ENCODE measurements at regions not wholly inside any gene's neighbourhood (a gene's known extent, or its start where the extent isn't known, plus 50 kb on each side); places are given as distances from the start of the nearest gene placed in this dataset.

DNA sequence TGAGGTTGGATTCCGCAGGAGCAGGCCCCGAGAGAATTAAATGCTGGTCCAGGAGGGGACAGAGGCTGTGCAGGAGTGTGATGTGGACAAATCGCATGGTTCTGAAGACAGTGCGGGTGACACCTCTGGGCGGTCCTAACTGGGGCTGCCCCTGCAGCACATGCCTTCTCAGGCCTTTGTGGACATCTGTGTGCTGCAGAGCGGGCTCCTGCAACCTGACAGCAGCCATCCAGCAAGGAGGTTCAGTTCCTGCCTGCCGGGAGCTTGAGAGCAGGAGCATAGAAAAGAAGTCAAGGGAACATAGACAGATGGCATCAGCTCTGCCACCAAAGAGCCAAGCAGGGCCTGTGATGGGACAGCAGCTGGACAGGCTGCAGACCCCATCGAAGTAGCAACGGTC lies 135.9 kb upstream of the PPP2R2D start:
- DNase-seq: no peak

DNA sequence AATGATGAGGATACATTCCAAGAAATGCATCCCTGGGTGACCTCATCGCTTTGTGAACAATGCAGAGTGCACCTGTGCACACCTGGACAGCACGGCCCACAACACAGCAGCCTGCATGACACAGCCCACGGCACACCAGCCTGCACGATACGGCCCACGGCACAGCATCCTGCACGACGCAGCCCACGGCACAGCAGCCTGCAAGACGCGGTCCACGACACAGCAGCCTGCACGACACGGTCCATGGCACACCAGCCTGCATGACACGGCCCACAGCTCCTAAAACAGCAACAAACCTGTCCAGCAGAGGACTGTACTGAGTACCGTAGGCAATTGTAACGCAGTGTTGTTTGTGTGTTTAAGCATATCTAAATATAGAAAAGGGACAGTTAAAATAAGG lies 134.7 kb upstream of the PPP2R2D start:
- DNase-seq: no peak

DNA sequence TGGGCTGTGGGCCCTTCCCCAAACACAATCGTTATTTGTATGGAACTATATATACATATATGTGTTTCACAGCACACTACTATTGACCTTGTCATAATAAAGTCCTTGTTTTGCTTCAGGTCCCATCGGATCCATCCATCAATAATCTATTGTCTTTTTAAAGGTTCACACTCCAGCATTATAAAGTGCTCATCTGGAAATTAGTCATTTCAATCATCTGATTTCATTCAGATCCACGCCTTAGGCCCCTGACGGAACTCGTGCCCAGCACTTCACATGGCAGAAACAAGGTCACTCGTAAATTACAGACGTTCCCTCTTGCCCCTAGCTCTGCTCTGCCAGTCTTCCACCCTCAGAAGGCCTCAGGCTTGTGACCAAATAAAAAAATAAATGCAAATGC lies 133.1 kb upstream of the PPP2R2D start:
- DNase-seq: no peak

GRCh38 chr10:131769571-131770410 lies 131.0 kb upstream of the PPP2R2D start:
- DNase-seq: no peak

DNA sequence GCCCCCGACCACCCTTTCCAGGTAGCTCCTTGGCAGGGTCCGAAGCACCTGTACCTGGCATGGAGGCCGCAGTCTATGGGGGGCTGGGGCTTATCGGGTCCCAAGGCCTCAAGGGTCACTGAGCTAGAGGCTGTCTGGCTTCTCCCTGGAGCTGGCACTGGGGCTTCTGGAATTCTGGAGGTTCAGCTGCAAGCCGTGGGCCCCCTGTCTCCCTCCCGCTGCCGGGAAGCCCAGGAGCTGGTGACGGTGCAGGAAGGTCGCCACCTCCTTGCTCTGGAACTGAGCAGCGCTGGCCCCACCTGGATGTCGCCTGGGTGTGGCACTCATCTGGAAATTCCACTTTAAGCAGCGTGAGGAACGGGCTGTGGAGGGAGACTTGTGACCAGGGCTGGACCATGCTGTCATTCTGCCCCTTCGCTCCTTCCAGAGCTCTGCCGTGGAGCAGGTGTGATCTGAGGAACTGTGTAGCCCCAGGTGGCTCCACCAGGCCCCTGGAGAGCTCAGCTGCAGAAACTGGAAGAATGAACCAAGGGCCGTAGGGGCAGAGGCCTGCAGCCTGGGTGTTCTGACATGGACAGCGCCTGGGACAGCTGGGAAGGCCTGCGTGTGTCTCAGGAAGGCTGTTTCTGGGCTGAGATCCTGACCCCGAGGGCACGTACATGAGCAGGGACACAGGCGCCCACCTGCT lies 129.7 kb upstream of the PPP2R2D start:
- no peak for DNase-seq

GRCh38 chr10:131771634-131772358 lies 129.0 kb upstream of the PPP2R2D start:
- no peak for DNase-seq

GRCh38 chr10:131772441-131772840 lies 128.4 kb upstream of the PPP2R2D start:
- DNase-seq: no peak

DNA sequence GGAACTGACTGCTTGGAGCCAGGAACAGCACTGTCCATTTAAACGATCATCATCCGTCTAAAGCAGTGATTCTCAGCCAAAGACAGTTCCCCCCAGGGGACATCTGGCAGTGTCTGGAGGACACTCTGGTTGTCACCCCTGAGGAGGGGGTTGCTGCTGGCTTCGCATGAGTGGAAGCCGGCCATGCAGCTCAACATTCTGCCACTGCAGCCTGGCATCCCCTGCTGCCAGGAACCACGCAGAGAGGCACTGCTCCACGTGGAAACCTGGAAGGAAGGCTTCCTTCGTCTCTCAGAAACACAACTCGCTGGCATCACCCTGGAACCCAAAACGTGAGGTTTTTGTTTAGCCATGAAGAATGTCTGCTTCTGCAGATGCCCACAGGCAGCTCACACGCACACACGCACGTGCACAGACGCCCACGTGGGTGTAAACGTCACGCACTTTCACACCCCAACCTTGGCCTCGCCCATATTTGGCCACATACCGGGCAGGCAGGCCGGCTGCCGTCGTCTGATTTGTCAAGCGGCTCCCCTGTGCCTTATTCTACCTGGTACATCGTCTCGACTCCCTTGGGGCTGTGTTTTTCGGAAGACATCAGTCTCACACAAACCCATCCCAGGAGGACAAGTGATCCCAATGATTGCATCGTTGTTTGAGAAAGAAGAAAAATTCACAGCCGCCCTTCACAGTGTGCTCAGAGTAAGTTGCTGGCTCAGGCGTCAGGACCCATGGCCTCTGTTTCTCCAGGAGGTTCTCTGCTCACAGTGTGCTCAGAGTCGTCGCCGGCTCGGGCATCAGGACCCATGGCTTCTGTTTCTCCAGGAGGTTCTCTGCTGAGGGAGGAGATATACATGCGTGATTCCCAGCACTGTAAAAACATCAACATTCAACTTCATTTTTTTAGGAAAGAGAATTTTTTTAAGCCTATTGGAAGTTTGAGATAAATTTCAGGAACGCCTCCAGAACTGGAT lies 127.2 kb upstream of the PPP2R2D start:
- no peak for DNase-seq

DNA sequence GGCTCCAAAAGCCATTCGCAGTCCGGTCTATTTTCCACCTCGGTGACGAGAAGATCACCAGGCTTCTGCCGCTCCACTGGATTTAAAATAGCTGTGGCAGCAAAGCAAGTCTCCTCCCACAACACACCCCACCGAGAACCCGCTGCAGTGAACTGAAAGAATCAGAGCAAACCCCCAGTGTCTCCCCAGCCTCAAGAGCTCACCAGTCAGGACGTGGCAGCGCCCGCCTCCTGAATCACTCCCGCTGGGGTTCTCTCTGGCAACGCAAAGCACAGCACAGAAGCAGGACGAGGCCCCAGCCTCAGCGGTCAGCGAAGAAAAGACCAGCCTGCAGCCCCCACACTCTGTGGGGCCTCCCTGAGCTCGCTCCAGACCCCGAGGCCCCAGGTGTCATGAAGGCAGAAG lies 126.1 kb upstream of the PPP2R2D start:
- no peak for DNase-seq

GRCh38 chr10:131775433-131775832 lies 125.4 kb upstream of the PPP2R2D start:
- no peak for DNase-seq

- DNase-seq: no peak
Observed at GRCh38 chr10:131775833-131776232, 125.0 kb upstream of the PPP2R2D start.

DNA sequence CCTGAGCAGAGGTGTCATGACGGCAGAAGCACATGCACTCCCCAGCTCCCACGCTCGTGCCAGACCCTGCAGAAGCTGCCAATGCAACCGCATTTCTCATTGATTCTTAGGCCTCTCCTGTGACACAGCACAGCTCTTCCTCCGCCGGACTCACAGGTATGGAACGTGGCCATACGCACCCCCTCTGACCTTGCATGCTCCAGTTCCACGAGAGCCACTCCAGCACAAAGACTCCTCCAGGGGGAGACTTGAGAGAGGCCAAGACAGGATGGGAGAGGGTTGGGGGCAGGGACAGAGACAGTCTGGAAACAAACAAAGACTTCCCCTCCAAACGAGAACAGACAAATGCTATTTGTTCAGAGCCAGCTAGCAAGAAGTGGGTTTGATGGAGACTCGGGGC lies 124.3 kb upstream of the PPP2R2D start:
- no peak for DNase-seq

GRCh38 chr10:131777162-131777561 lies 123.6 kb upstream of the PPP2R2D start:
- DNase-seq: no peak

GRCh38 chr10:131777921-131778320 lies 122.9 kb upstream of the PPP2R2D start:
- DNase-seq: no peak

GRCh38 chr10:131778385-131778784 lies 122.4 kb upstream of the PPP2R2D start:
- no peak for DNase-seq

- DNase-seq: no peak
Observed at GRCh38 chr10:131778842-131779241, 122.0 kb upstream of the PPP2R2D start.

- DNase-seq: no peak
Observed at GRCh38 chr10:131779661-131780394, 121.0 kb upstream of the PPP2R2D start.

- no peak for DNase-seq
Observed at GRCh38 chr10:131781076-131781475, 119.7 kb upstream of the PPP2R2D start.

GRCh38 chr10:131781791-131782190 lies 119.0 kb upstream of the PPP2R2D start:
- DNase-seq: no peak

GRCh38 chr10:131784363-131785120 lies 116.3 kb upstream of the PPP2R2D start:
- no peak for DNase-seq

GRCh38 chr10:131785121-131785460 lies 115.7 kb upstream of the PPP2R2D start:
- DNase-seq: no peak
